ENCODE measurements at regions not wholly inside any gene's neighbourhood (a gene's known extent, or its start where the extent isn't known, plus 50 kb on each side); places are given as distances from the start of the nearest gene placed in this dataset.

- DNase-seq (ENCODE audit: low read depth): no peak
- H3K4me3 ChIP-seq (ENCODE audit: control insufficient read depth, low read depth, low read length): no peak overlapping the region
- no peak for TF ChIP-seq CTCF (conservative IDR thresholded peaks at IDR 0.05; ENCODE audit: control insufficient read depth, insufficient read depth, low read depth, low read length)
Measured at GRCh38 chr17:56648321-56648720, 54.8 kb downstream of the NOG start.

- no peak for TF ChIP-seq CTCF (conservative IDR thresholded peaks at IDR 0.05; ENCODE audit: control insufficient read depth, insufficient read depth, low read depth, low read length)
- DNase-seq (ENCODE audit: low read depth): no peak
- no peak overlapping the region for H3K4me3 ChIP-seq (ENCODE audit: control insufficient read depth, low read depth, low read length)
Measured at GRCh38 chr17:56648806-56649205, 55.3 kb downstream of the NOG start.

- no peak for TF ChIP-seq CTCF (conservative IDR thresholded peaks at IDR 0.05; ENCODE audit: control insufficient read depth, insufficient read depth, low read depth, low read length)
- no peak for DNase-seq (ENCODE audit: low read depth)
- H3K4me3 ChIP-seq (ENCODE audit: control insufficient read depth, low read depth, low read length): no peak overlapping the region
Measured at GRCh38 chr17:56652628-56653027, 59.1 kb downstream of the NOG start.

- peak; percentile 33 for DNase-seq (ENCODE audit: low read depth)
- no peak overlapping the region for H3K4me3 ChIP-seq (ENCODE audit: control insufficient read depth, low read depth, low read length)
- TF ChIP-seq CTCF (conservative IDR thresholded peaks at IDR 0.05; ENCODE audit: control insufficient read depth, insufficient read depth, low read depth, low read length): peak; percentile 41
Measured at GRCh38 chr17:56653877-56654276, 60.4 kb downstream of the NOG start.

GRCh38 chr17:56656701-56657327 lies 63.3 kb downstream of the NOG start:
- no peak for TF ChIP-seq CTCF (conservative IDR thresholded peaks at IDR 0.05; ENCODE audit: control insufficient read depth, insufficient read depth, low read depth, low read length)
- no peak overlapping the region for H3K4me3 ChIP-seq (ENCODE audit: control insufficient read depth, low read depth, low read length)
- DNase-seq (ENCODE audit: low read depth): no peak

- no peak for DNase-seq (ENCODE audit: low read depth)
- H3K4me3 ChIP-seq (ENCODE audit: control insufficient read depth, low read depth, low read length): no peak overlapping the region
- TF ChIP-seq CTCF (conservative IDR thresholded peaks at IDR 0.05; ENCODE audit: control insufficient read depth, insufficient read depth, low read depth, low read length): no peak
Measured at GRCh38 chr17:56658648-56659047, 65.1 kb downstream of the NOG start.

GRCh38 chr17:56659622-56660021 lies 66.1 kb downstream of the NOG start:
- no peak for DNase-seq (ENCODE audit: low read depth)
- H3K4me3 ChIP-seq (ENCODE audit: control insufficient read depth, low read depth, low read length): no peak overlapping the region
- no peak for TF ChIP-seq CTCF (conservative IDR thresholded peaks at IDR 0.05; ENCODE audit: control insufficient read depth, insufficient read depth, low read depth, low read length)
